ENCODE measurements at regions not wholly inside any gene's neighbourhood (a gene's known extent, or its start where the extent isn't known, plus 50 kb on each side); places are given as distances from the start of the nearest gene placed in this dataset.

GRCh38 chr9:101915482-101915881, 177.0 kb upstream of the GRIN3A start:
- TF ChIP-seq POLR2AphosphoS5 (IDR thresholded peaks at IDR 0.05) (no peak), CTCF (IDR thresholded peaks at IDR 0.05) (no peak), EP300 (IDR thresholded peaks at IDR 0.05) (no peak), POLR2A (IDR thresholded peaks at IDR 0.05; ENCODE audit: low read depth) (no peak)

Data from esophagus muscularis mucosa (tissue), 4 donors.